Activated gamma-delta T cell treated with anti-CD3 and anti-CD28 coated beads, Interleukin-2, amount 50 U/mL, for 16 hours (primary cell): ENCODE measurements at regions not wholly inside any gene's neighbourhood (a gene's known extent, or its start where the extent isn't known, plus 50 kb on each side); places are given as distances from the start of the nearest gene placed in this dataset.
"Not testable (repeated sequence)": the region's sequence is repeated elsewhere in the genome, so short reads cannot be mapped to it uniquely, and the experiment has no call there.

ENCODE experiments used
- DNase-seq: peaks from one replicate; pipeline ENCODE4 v3.0.0-alpha.2; 2020; ENCODE audit warnings: low read depth

DNA sequence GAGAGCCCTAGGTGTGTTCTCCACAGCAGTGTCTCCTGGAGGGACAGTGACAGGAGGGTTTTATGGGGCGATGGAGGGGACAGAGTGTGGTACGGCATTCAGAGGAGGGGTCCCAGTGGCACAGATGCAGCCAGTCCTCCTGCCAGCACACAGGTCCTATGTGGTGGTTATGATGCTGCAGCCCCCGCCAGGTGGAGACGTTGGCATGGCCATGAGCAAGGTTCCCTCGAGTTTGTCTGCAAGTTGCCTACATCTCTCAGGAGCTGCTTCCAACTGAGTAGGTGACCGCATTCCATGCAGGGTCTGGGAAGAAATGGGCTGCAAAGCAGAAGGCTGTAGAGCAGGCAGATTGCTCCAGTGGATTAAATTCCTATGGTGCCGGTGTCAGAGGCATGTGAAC, 646.0 kb downstream of the TBC1D22A start:
- no peak for DNase-seq

DNA sequence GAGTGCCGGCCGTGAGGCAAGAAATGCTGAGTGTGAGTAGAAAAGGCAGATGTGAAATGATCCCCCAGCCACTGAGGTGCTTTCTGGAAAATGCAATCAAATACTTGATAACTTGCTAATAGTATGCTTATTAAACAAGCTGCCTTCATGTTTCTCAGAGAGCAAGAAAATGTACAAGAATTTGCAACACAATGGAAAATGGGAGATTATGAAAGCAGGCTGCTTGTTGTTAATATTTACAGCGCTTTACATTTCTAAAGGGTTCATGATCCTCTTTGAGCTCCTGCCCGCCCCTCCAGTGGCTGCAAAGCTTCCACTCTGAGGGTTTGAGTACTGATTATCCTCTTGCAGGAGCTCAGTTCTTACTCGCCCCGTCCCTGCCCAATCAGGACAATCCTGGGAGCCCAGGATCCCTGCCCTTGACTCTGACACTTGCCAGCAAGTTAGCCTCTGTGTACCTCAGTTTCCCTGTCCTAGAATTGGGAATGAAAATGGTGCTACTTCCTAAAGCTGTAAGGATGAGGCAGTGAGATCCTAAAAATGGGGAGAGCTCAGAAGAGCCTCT, 645.1 kb downstream of the TBC1D22A start:
- DNase-seq = no peak

DNA sequence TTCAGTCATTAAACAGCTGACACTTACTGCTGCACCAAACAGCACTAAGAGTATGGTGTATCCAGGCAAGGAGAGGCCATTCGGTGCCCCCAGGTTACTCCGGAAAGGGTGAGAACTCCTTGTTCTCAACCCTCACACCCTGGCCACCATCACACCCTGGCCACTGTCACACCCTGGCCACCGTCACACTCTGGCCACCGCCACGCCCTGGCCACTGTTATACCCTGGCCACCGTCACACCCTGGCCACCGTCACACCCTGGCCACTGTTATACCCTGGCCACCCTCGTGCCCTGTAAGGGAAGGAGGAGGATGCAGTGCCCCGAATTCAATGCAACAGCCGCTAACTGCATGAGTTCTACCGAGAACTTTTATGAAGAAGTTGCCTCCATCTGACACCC, 644.4 kb downstream of the TBC1D22A start:
- no peak for DNase-seq

DNA sequence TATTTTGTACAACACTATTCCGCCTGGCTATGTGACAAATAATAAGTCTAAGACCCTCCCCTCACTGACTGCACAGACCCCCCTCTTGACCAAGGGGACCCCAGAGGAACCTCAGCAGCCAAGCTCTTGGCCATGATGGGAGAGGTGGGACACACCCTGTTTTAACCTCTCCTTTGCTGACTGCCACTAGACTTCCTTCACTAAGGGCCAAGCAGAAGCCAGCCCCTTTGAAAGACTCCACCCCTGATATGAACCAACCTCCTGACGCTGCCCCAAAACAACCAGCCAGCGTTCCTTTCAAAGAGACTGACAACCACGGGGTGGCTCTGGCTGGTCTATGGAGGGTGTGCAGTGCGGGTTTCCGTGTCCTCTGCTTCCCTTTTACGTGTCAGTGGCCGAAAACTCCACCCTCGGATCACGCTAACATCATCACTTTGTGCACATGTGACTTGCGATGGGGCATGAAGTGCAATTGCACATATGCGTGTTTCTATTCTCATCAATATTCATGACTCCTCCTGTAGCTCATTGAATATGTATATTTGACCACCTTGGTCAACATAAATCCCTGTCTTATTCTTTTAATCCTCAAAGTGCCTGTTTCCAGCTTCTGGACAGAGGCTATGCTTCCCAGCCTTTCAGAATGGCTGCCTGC, 643.9 kb downstream of the TBC1D22A start:
- DNase-seq = no peak

DNA sequence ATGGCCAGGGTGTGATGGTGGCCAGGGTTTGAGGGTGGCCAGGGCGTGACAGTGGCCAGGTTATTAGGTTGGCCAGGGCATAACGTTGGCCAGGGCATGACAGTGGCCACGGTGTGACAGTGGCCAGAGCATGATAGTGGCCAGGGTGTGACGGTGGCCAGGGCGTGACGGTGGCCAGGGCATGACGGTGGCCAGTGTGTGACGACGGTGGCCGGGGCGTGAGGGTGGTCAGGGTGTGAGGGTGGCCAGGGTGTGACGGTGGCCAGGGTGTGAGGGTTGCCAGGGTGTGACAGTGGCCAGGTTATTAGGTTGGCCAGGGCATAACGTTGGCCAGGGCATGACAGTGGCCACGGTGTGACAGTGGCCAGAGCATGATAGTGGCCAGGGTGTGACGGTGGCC, 642.8 kb downstream of the TBC1D22A start:
- DNase-seq = not testable (repeated sequence)

DNA sequence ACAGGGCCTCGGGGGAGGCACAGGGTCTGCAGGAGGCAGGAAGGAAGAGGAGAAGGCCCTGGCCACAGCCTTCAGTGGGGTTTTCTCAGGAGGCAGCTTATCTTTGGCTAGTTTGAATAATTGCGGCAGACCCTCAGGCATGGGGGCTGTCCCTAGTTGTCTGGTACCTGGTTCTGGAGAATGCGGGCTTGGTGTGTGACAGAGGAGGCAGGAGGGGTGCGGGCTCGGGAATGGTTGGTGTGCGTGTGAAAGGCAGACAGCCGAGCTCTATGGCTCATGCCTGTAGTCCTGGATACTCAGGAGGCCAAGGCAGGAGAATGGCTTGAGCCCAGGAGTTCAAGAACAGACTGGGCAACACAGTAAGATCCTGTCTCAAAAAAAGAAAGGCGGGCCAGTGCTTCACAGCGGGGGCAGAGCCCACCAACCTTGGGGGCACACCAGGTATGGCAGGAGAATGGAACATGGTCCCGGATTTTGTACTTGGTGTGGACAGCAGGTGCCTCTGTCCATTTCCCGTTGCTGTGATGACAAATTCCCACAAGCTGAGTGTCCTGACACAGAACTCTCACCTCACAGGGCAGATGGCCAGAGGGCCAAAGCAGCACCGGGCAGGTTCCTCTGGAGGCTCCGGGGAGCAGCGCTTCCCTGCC, 640.6 kb downstream of the TBC1D22A start:
- DNase-seq = no peak

DNA sequence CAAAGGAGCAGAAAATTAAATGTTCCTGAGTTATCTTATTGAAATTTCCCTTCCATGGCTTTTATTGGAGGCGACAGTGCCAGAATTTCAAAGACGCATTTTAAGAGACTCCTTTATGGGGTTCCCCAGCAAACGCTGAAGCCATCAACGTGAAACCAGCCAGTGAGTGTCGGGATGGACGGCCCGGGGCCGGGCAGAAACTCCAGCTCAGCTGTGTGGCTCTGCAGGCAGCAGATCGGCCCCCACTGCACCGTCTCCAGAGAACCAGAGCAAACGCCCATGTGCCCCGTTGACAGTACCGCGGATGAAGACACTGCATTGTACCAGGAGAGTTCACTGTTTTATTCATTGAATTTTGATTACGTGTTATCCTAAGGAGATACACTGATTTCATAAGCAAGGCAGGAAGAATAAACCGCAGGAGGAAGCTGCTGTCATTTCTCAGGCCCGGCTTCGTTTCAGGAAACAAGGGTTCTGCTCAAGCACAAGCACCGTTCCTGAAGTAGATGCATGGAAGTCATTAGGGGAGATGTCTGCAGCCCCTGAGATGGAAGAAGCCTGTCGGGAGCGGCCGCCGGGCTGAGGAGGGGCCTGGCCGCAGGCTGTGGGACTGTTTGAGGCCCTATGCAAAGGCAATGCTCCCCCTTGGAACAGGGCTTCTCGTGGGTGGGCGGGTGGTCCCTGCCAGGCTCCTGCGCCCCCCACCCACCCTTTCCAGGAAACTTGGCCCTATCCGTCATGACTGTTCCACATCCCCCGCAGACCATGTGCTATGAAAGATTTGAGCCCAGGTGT, 639.7 kb downstream of the TBC1D22A start:
- DNase-seq = no peak

DNA sequence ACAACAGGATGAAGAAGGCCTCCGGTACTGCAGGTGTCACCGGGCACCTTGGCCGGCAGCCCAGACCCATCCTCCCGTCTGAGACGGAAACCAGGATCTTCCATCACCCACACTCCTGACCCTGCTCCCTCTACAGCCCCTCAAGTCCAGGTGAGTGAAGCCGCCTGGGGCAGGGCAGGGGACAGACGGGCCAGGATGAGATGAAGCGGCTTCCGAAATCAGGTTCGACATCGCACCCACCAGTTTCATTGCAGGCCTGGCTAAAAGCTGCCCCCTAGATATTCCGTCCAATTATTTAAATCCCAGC, 639.1 kb downstream of the TBC1D22A start:
- DNase-seq = no peak

DNA sequence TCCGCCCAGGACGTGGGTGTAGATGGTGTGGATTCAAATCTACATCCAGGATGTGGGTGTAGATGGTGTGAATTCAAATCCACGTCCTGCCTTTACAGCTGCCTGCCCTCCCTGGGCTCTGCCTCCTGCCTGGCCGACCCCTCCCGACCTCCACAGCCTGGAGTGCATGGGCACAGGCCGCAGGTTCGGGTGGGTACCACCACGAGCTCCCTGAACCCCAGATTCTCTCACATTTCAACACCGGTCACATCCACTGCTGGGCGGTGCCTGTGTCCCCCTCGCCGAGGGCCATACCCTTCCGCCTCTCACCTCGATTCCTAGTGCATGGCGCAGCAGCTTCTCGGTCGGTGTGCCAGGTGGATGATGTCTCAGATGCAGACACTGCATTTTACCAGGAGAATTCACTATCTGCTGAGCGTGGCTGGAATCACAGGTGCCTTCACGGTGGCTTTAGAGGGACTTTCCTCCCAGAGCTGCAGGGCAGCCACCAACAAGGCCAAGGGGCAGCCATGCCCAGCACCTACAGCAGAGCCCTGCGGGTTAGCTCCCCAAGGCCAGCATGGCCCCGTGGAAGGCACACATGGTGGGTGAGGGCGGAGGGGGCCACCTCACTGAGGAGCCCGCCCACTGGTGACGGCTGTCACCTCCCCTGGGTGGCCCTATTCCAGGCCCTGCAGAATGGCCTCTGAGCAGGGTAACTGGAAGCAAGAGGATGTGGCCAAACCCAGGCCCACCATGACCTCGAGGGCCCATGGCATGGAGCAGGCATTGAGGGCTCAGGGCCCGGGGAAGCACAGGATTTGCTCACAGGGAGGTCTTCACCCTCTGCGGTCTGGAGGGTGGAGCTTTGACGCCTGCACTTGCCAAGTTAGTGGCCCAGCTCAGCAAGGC, 638.5 kb downstream of the TBC1D22A start:
- DNase-seq = no peak

DNA sequence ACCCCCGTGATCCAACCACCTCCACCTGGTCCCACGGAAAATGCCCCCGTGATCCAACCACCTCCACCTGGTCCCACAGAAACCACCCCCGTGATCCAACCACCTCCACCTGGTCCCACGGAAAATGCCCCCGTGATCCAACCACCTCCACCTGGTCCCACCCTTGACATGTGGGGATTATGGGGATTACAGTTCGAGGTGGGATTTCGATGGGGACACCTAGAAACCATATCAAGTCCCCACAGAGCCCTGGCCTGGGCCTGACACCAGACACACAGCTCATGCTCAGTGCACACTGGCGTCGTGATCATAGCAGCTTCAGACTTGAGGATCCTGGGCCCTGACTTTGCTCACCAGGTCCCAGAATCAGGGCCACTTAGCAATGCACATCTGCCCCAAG, 637.7 kb downstream of the TBC1D22A start:
- DNase-seq = not testable (repeated sequence)

DNA sequence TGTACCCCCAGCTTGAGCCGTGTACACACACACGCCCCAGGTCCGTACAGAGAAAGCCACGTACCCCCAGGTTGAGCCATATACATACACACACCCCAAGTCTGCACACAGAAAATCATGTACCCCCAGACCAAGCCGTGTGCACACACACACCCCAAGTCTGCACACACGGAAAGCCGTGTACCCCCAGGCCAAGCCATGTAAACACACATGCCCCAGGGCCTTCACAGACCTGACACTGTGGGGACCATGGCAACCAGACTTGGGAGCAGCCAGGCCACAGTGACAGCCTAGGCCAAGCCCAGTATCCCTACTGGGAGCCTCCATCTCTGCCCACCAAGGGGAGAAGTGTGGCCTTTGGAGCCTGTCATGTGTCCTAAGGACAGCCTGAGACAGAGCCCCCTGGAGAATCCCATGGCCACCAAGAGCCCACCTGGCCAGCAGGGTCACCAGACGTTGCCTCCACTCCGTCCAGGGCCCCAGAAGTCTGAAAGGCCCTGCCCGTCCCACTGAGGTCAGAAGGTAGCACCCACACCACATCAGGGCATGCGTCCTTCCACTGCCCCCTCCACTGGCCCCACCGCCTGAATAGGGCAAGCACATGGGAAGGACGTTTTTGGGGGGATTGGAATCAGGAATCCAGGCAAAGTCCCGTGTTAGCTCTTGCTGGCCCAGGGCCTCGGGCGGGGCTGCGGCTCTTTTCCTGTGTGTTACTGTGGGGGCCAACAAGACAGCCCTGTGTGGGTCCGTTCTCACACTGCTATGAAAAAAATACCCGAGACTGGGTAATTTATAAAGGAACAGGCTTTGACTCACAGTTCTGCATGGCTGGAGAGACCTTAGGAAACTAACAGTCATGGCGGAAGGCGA, 636.7 kb downstream of the TBC1D22A start:
- DNase-seq = no peak

DNA sequence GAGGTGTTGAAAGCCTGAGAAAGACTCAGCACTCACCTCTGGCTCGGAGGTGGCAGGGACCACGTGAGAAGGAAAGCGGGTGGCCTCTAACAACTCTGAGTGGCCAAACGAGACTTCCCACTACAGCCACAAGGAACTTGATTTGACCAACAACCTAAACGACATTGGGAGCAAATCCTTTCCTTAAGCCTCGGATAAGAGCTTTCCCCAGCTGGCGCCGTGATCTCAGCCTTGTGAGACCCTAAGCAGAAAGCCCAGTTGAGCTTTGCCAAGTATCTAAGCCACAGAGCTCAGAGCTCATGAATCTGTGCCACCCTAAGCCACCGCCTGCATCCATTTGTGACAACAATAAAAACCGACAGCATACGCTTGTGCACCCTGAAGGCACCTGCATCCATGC, 636.0 kb downstream of the TBC1D22A start:
- no peak for DNase-seq

DNA sequence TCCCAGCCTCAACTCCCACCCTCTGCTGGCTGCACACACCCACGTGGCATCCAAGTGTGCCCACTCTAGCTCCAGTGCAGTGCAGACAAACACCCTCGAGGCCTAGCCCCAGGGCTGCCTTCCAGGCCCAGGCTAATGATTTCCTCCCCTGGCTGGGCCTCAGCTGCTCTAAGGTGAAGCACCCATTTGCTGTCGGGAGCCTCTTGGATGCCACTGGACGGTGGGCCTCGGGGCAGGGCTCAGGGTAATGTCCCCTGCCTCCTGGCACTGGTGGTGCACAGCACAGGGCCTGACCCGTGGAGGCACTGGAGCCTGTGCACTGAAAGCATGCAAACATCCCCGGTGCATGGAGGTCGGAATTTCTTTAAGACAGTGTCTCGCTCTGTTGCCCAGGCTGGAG, 635.2 kb downstream of the TBC1D22A start:
- no peak for DNase-seq

DNA sequence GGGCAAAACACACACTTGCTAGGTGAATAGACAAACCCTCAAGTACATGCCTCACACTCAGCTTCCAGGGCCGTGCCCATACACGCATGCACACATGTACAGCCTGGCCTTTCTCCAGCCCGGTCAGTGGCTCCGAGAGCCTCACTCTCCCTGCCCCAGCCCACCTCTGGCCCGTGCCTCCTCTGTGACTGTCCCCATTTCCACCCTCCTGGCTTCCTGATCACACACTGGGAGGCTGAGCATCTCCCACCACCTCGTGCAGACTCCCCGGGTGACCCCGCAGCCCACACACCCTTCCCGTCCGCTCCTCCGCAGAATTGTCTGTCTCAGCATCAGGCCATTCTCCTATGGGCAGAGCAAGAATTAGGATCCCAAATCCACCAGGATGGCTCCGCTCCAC, 634.1 kb downstream of the TBC1D22A start:
- DNase-seq = no peak

DNA sequence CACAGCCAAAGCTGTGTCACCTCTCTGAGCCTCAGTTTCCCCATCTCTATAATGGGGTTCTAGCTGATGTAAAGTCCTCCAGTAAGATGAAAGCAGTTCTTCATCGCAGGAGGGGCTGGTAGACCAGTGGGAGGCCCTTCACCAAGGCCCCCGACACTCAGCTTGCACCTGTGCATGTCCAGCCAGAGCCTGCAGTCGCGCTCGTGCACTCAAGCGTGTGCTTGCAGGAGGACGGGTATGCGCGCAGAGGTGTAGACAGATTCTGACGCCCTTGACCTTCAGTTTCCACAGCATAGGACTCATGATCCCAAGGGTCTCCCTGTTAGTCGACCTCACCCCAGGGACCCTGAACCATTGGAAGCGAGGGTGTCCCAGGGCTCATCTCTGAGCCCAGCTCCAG, 633.7 kb downstream of the TBC1D22A start:
- no peak for DNase-seq

DNA sequence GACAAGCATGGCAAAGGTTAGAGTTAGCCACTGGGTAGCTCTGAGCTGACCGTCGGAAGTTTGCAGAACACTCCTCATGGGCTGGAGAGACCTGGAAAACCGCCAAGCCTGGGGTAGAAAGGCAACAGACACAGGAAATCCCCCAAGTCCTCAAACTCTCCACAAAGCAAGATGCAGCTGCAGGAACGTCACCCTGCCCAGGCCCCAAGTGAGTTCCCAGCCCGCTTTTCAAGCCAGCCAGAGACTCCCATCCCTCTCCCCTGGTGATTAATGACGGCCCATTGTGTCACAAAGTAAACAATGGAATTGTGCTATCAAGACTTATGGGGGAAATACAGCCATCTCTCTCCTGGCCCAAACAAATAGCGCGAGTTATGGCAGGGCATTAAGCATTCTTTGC, 633.0 kb downstream of the TBC1D22A start:
- no peak for DNase-seq

DNA sequence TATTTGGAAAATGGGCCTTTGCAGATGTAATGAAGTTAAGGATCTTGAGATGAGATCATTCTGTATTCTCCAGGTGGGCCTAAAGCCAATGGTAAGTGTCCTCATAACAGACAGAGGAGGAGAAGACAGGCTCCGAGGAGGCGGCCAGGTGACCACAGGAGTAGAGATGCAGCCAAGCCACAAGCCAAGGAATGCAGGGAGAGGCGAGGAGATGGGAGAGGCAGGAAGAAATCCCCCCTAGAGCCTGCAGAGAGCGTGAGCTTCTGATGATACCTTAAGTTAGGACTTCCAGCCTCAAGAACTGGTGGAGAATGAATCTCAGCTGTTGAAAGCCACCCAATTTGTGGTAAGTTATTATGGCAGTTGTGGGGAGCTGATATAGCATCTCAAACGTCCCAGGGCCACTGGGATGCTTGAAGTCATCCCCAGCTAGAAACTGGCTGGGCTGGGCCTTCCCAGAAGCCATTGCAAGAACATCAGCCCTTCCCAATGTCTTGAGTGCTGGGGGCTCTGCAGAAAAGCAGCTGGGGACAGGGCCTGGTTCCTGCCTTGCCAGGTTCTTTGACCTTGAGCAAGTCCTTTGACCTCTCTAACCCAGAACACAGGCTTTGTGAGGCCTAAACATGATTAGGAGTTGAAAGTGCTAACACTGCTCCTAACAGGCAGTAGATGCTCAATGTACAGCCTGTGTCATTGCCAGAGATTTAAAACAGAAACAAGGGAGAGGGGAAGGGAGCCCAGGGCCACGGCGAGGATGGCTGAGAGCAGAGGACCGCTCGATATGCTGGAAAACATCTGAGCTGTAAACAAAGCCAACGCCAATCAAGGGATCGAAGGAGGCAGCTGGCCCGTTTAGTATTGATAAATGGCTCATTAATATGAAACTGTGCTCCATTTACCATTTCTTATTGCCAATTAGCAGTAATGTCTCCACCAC, 632.3 kb downstream of the TBC1D22A start:
- DNase-seq = no peak

DNA sequence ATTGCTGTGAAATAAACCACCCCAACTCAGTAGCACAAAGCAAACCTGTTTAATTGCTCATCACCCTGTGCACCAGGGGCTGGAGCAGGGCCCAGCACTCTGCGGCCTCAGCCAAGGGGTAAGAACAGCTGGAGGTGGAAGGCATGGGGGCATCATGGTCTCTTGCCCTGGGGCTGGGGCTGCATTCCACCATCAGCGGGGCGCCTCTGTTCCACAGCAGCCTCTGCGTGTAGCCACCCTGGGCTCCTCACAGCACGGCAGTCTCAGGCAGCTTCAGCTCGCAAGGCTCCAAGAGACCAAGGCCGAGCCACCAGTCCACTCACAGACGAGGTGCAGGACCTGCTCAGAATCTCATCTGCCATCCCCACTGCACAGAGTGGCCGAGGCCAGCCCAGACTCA, 630.7 kb downstream of the TBC1D22A start:
- DNase-seq = no peak

DNA sequence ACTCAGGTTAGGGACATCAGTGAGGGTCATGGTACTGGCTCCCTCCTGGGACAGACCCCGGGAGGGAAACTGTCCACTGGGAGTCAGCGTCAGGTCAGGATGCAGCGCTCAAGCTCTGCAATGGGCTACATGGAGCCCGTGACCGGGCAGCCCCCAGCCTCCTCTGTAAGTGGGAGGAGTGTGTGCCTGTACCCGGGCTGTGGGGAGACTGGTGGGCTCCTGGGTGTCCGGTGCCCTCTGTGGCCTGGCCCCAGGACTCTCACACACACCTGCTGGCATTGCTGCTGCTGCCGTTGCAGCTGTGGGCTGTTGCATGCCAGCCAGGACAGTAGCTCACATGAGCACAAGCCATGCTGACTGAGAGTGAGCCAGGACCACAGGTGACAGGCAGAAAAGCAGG, 630.3 kb downstream of the TBC1D22A start:
- DNase-seq = no peak

DNA sequence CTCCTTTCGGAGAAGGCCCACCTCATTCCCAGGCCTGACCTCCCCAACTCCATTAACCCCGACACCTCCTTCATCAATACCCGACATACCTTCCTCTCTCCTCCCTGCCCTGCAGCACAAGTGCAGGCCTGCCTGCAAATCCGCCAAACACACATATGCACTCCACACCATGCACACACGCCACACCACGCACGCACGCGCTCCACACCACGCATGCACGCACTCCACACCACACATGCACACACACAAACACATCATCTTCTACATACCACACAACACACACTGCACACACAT, 629.6 kb downstream of the TBC1D22A start:
- no peak for DNase-seq
